NCI-H1417 treated with DMSO at 0.1 percent for 48 hours (cell line): ENCODE measurements at regions not wholly inside any gene's neighbourhood (a gene's known extent, or its start where the extent isn't known, plus 50 kb on each side); places are given as distances from the start of the nearest gene placed in this dataset.

Experiments
- DNase-seq: peaks from one replicate; lab custom pipeline; 2025; lab: John Stamatoyannopoulos, UW

- no peak for DNase-seq
Observed at GRCh38 chr1:34478515-34479076, 276.3 kb upstream of the GJB5 start.

- DNase-seq, result no peak
Observed at GRCh38 chr1:34479731-34480130, 275.1 kb upstream of the GJB5 start.

DNA sequence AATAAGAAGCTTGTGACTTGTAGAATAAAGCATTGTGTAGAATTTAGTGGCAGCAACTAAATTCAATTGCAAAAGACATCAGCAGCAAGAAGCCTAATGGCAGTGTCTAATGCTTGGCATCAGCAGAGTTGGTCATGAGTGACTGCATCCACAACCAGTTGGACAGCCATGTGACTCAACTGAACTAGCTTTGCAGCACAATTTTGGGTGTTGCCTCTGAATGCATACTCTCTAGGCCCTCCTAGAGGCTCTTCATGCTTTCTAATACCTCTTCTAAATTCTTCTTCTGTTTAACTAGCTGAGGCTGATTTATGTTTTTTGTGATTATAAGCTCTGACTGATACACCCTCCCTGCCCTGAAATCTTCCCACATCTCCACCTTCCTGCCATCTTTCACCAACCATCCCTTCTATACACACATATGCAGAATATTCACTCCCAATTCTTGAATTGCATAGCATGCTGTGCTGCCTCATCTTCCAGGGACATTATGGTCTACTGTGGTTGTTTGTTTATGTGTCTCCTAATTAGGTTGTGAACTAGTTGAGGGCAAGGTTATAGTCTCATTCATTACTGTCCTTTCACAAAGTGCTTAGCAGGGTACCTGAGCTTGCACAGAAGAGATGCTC, 266.7 kb upstream of the GJB5 start:
- no peak for DNase-seq

DNA sequence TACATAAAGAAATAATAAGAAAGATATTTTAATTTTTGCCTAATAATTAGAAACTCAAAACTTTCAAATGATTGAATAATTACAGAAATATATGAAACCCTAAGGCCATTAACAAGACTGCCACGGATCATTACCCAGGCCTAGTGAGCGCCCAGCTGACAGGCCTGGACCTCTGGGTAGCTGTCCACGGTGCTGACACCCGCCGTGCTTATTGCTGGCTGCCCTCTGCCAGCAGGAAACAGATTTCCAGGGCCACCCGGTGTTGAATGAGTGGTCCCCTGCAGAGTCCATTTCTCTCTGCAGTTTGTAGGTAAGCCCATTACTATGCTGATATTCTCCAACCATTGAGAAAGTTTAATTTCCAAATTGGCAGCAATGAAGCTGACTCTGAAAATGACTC, 254.4 kb upstream of the GJB5 start:
- no peak for DNase-seq

GRCh38 chr1:34511802-34512201, 243.0 kb upstream of the GJB5 start:
- no peak for DNase-seq

GRCh38 chr1:34518146-34518699, 236.6 kb upstream of the GJB5 start:
- DNase-seq, result no peak

DNA sequence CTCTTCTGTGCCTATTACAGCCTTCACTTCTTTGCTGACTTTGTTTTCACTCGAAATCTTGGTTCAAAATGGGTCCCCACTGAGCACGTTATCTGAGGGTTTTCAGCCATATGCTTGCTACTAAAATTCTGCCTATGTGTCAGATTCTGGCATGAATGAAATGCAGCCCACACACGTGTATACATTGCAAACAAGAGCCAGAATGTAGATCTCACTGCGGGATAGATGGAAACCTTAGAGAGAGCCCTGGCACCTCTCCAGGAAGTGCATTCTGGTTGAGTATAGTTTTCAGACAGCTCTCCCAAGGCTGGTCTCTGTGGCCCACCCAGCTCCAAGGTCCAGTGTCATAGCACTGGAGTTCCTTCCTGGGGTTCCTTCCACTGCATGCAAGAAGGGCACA, 234.7 kb upstream of the GJB5 start:
- DNase-seq, result no peak

DNA sequence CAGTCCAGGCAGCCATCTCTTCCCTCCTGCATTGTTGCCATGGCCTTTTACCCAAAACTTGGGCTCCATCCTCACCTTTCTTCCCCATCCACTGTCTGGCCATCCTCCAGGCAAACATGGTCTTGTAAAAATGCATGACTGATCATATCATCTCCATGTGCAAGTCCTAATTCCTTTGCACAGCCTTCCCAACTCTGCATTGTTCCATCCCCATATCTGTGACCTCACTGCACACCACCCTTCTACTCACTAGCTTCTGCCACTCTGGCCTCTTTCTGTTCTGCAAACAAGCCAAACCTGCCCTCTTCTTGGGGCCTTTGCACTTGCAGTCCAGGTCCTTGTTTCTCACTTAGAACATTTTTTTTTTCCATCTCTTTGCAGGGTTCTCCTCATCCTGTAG, 230.1 kb upstream of the GJB5 start:
- DNase-seq, result no peak

DNA sequence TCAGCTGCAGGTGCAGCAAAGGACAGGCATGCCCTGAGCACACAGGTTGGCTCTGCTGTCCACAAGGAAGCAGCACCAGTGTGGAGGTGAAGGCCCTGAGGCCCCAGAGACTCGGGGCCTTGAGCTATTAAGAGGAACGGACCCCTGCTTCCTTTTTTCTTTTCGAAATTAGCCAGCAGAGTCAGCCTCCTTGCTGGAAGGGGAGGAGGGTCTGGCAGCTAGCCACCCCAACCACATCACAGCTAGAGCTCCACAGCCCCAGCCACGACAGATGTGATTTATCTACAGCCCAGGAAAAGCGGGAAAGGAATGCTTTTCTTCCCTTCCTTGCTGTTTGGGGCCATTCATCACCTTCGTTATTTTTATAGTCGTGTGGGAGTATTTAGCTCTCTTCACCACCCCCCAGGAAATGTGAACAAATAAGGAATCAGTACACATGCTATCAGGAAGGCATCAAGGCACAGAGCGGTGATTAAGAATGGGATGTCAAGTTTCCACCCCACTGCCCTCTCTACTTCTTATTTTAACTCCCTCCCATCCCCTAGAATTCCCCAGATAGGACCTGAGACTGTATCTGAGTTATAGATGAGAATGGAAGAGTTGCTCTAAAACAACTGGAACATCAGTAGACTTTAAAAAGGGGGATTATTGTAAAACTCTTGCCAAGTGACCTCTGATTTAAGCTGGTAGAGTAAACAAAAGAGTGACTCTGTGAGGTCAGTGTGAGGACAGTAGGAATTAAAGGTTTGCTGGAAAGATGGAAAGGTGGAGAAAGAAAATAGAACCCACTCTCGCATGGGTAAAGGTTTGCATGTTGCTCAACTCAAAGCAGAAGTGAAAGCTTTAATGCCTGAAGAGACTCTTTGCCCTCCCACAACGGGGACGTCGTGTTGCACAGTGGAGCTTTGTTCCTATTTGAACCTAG, 224.7 kb upstream of the GJB5 start:
- no peak for DNase-seq

DNA sequence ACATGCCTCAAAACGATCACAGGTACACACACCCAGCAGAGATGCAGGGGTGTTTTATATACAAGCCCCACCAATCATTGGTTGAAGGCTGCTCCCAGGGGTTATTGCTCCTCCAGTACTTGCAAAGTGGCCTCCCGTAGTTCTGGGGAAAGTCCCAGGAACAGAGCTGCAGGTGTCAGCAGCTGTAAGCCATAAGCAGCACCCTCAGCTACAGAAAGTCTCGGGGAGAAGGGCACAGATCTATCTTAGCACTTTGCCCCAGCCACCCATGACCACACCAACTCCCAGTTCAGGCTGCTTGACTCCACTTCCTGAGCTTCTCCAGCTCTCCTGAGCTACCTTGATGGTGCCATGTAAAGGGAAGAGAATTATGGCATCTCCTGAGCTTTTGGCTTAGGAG, 222.7 kb upstream of the GJB5 start:
- no peak for DNase-seq

GRCh38 chr1:34538481-34538880, 216.4 kb upstream of the GJB5 start:
- no peak for DNase-seq

DNA sequence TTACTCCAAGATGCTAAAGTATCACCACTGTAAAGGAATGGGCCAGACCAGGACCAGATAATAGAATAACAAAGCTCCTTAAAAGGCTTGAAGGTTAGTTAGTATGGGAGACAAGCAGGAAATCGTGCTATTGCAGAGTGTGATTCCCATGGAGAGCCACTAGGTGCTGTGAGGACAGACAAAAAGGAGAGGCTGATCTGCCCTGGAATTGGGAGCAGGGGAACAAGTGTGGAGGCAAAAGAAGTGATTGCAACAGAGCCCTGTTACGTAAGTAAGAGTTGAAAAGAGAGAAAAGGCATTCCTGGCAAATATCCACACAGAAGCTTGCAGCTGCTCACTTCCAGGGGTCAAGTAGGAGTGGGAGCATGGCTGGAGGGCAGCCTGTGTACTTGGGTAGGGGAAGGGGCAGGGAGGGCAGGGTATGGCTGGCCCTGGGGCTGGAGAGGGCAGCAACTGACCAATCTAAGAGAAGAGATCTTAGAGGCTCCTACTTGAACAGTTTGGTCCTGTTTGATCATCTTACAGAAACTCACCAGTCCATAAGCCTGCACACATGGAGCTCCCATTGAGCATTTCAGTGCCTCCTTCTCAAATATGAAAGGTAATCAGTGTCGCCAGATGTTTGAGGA, 207.7 kb upstream of the GJB5 start:
- DNase-seq, result no peak

- DNase-seq, result no peak
Observed at GRCh38 chr1:34549199-34549598, 205.6 kb upstream of the GJB5 start.

- DNase-seq, result no peak
Observed at GRCh38 chr1:34578306-34578705, 176.5 kb upstream of the GJB5 start.

DNA sequence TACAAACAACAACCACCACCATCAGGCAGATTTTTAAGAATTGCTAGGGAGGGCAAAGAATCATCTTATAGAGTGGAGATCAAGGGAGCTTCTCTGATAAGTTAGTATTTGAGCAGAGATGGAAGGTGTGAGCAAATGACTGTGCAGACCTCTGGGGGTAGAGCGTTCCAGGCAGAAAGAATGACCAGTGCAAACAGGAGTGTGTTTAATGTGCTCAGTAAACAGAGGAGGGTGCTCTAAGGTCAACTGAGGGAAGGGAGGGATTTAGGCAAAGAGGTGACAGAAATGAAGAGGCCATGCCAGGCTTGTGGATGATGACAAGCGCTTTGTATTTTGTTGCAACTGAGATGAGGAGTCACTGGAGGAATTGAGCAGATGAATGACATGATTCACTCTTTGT, 172.5 kb upstream of the GJB5 start:
- DNase-seq, result no peak

GRCh38 chr1:34587761-34588160, 167.1 kb upstream of the GJB5 start:
- DNase-seq, result no peak

- DNase-seq, result peak; percentile 82
Observed at GRCh38 chr1:34590211-34590623, 164.6 kb upstream of the GJB5 start.

DNA sequence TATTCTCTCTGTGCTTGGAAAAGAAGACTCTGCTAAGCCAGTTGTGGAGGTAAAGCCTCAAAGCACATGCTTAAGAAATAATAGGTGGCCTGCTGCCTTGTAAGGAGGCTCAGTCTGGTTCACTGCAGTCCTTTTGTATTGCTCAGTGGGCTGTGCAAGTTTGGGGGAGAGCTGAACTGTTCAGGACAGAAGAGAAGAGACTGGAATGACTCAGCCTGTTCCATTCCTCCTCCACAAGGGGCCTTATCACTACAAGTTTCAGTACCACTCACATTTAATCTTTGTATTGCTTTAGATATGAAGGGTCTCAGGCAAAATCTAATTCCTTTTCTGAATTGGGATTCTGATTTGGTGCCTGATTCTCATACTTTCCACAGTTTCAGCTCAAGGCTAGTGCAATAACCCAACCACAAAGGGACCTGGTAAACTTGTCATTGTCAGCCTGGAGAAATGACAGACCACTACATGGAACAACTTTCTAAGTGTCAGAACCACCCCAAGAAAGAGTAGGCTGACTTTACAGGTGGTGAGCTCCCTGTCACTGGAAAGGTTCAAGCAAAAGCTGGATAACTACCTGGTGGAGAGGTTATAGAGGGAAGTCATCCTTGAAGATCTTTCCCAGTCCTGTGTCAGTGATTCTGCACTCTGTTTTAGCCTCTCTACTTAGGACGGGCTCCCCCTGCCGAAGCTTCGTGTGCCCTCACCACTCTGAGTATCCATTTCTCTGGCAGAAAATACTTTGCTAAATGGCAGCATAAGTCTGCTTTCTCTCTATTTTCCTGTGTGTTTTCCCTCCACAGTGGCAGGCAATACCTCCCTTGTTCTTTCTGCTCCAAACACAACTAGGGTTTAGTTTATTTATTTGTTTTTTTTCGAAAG, 162.9 kb upstream of the GJB5 start:
- DNase-seq, result no peak

DNA sequence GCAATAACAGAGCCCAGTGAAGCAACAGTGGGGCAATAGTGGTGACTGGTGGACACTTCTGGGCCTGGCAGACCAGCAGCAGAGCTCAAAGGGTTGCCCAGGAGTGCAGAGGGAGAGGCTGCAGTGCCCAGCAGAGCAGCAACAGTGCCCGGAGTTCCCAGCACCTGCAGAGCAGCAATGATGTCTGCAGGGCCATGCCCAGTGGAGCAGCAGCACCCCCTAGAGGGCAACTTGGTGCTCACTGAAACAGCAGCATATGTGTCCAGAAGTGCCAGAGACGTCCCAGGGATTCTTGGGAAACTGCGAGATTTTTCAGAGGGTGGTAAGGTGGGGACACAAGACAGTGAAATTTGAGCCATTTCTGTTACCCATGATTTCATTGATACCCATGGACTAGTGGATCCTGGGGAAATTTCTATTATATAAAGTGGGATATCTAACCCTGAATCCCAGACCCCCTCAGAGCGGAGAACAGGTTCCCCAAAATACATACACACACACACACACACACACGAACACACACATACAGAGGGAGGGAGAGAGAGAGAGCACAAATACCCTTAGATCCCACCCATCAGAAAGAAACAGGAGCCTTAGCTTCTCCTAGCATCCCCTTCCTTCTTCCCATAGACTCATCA, 156.9 kb upstream of the GJB5 start:
- peak; percentile 26 for DNase-seq

DNA sequence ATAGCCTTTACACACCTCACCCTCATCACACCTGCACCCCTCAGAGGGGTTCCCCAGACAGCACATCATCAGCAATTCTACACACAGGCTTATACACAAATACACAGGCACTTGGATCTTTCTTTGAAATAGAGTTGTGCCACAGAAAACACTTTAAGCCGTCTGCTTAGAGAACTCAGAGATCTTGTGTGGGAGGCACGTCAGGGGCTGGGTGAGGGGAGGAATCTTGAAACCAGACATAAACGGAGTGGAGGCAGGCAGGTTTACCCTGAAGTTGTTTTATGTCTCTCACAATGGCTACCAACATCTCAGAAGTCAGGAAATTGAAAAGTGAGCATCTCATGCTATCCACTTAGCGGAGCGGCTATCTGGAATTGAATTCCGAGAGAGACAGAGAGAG, 151.9 kb upstream of the GJB5 start:
- DNase-seq, result no peak

GRCh38 chr1:34603594-34603993, 151.3 kb upstream of the GJB5 start:
- no peak for DNase-seq
